Activated naive CD4-positive, alpha-beta T cell treated with anti-CD3 and anti-CD28 coated beads, Interleukin-2, amount 50 U/mL, for 72 hours (primary cell): ENCODE measurements at regions not wholly inside any gene's neighbourhood (a gene's known extent, or its start where the extent isn't known, plus 50 kb on each side); places are given as distances from the start of the nearest gene placed in this dataset.
"Not testable (repeated sequence)": the region's sequence is repeated elsewhere in the genome, so short reads cannot be mapped to it uniquely, and the experiment has no call there.

ENCODE experiments used
- ATAC-seq, 2 donors: fragments of 150-1000 bp; cut with Tn5 transposase; 2 replicates each; pipeline ENCODE4 v1.10.0; 2021; ENCODE audit warnings: mild to moderate bottlenecking in 2 of 2, moderate library complexity in 2 of 2
- DNase-seq, 2 donors: peaks; one replicate each; pipeline ENCODE4 v3.0.0; 2021 to 2022; ENCODE audit warnings: low spot score in 2 of 2
- H3K27ac Mint-ChIP-seq, 2 donors: one replicate each; pipeline ENCODE4 v1.8.0; 2022; ENCODE audit warnings: mild to moderate bottlenecking in 2 of 2, mixed read lengths in 2 of 2
- H3K36me3 Mint-ChIP-seq, 2 donors: one replicate each; pipeline ENCODE4 v1.8.0; 2022; ENCODE audit warnings: mixed read lengths in 2 of 2
- H3K9me3 Mint-ChIP-seq, 2 donors: one replicate each; pipeline ENCODE4 v1.8.0; 2022; ENCODE audit warnings: mixed read lengths in 2 of 2

GRCh38 chr11:105372206-105372605 is 232.6 kb upstream of the CARD18 start:
- Mint-ChIP-seq H3K9me3 (peaks cover 6 to 11% of the 10 kb centered on the region in 2 donors), H3K36me3 (peaks cover 0 to 6% of the 10 kb centered on the region in 2 donors), H3K27ac (no peak overlapping the region)
- DNase-seq (no peak), ATAC-seq (no peak)

GRCh38 chr11:105371311-105371710 is 231.7 kb upstream of the CARD18 start:
- ATAC-seq (no peak), DNase-seq (no peak)
- Mint-ChIP-seq H3K9me3 (peaks cover 3 to 9% of the 10 kb centered on the region in 2 donors), H3K27ac (no peak overlapping the region), H3K36me3 (peaks cover 0 to 5% of the 10 kb centered on the region in 2 donors)

DNA sequence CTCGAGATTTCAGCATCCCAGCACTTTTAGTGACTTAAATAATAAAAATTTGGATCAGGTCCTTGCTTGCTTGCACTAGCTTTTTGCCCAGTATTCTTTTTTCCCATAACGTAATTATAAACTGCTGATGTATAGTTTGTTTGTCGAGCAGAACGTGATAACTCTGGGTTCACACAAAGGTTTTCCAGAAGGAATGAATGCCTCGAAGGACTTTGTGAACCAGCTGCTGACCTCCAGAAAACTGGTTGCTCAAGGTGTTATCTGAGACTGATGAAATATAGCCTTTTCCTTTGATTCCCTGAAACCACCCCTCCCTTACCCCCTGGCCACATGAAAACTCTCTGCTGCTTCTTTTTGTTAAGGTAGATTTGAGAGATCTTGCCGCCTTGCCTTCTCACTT is 229.1 kb upstream of the CARD18 start:
- no peaks in the 10 kb centered on the region for H3K36me3 Mint-ChIP-seq
- ATAC-seq (no peak), DNase-seq (no peak)
- H3K27ac Mint-ChIP-seq: no peak overlapping the region
- H3K9me3 Mint-ChIP-seq: no peaks in the 10 kb centered on the region

- H3K9me3 Mint-ChIP-seq: no peaks in the 10 kb centered on the region
- H3K36me3 Mint-ChIP-seq: no peaks in the 10 kb centered on the region
- no peak overlapping the region for H3K27ac Mint-ChIP-seq
- no peak for DNase-seq
- no peak for ATAC-seq
These were observed 227.6 kb upstream of the CARD18 start for GRCh38 chr11:105367129-105367528.

DNA sequence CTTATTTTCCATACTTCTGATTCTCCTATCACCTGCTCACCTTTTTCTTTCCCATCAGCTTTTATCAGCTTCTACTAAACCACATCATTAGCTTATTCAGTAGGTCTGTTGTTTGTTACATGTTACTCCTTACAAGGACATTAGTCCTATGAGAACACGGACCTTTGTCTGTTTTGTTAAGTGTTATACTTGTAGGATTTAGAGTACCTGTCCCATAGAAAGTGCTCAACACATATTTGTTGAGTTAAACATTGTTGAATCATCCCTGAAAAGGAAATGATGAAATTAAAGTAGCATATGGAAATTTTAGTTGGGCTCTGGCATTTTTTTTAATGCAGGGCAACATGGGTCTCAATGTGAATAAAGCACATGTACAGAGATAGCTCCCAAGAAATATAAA is 222.1 kb upstream of the CARD18 start:
- Mint-ChIP-seq H3K9me3 (no peaks in the 10 kb centered on the region), H3K36me3 (no peaks in the 10 kb centered on the region), H3K27ac (no peak overlapping the region)
- ATAC-seq: no peak
- DNase-seq: no peak

DNA sequence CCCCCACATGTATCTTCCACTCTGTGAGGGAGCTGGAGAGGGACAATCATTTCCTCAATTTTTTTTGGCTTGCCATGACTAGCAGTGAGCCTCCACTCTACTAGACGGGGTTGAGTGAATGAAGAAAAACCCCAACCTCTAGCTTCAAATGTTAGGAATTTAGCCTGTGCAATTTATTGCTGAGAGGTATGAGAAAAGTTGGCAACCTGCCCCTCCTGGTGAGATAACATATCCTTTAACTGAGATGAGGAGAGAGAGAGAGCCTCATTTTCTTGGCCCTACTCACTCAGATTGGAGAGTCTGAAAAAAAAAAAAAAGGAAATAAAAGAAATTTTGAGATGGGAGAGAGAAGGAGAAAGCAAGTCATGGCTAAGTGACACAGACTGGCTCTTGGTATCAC is 218.2 kb upstream of the CARD18 start:
- Mint-ChIP-seq H3K9me3 (no peaks in the 10 kb centered on the region), H3K36me3 (no peaks in the 10 kb centered on the region), H3K27ac (no peak overlapping the region)
- ATAC-seq (no peak), DNase-seq (no peak)

DNA sequence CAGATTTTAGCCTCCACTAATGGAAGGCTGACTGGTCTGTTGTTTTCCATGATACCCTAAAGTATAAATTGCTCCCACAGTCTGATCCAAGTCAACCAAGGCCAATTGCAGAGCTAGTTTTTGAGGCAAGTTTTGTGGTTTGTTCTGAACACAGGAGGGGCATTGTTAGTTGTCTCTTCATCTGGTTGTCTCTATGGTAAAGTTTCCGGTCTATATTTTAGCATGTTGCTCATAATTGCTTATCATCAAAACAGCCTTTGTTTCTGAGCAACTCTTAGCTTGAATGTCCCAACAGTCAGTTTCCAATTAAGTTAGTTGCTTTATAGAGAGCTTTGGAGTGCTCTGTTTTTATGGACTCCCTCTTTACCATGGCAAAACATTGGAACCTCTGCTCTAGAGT is 217.6 kb upstream of the CARD18 start:
- no peak for DNase-seq
- H3K36me3 Mint-ChIP-seq: no peaks in the 10 kb centered on the region
- ATAC-seq: no peak
- no peak overlapping the region for H3K27ac Mint-ChIP-seq
- H3K9me3 Mint-ChIP-seq: no peaks in the 10 kb centered on the region

GRCh38 chr11:105349867-105350266 is 210.3 kb upstream of the CARD18 start:
- DNase-seq, ATAC-seq, H3K27ac Mint-ChIP-seq, H3K36me3 Mint-ChIP-seq: not testable (repeated sequence)
- H3K9me3 Mint-ChIP-seq: peaks cover 13 to 14% of the 10 kb centered on the region in 2 donors

- ATAC-seq: no peak
- no peak overlapping the region for H3K27ac Mint-ChIP-seq
- H3K36me3 Mint-ChIP-seq: no peaks in the 10 kb centered on the region
These were observed 205.4 kb upstream of the CARD18 start for GRCh38 chr11:105344938-105345337.

GRCh38 chr11:105334025-105334714 is 194.6 kb upstream of the CARD18 start:
- ATAC-seq: no peak
- no peak for DNase-seq
- H3K36me3 Mint-ChIP-seq: no peaks in the 10 kb centered on the region
- peaks cover 7% of the 10 kb centered on the region in 2 donors for H3K9me3 Mint-ChIP-seq
- no peak overlapping the region for H3K27ac Mint-ChIP-seq

More at GRCh38 chr11:105344938-105345337, 205.4 kb upstream of the CARD18 start:
- H3K9me3 Mint-ChIP-seq: peaks cover 9 to 13% of the 10 kb centered on the region in 2 donors
- no peak for DNase-seq

DNA sequence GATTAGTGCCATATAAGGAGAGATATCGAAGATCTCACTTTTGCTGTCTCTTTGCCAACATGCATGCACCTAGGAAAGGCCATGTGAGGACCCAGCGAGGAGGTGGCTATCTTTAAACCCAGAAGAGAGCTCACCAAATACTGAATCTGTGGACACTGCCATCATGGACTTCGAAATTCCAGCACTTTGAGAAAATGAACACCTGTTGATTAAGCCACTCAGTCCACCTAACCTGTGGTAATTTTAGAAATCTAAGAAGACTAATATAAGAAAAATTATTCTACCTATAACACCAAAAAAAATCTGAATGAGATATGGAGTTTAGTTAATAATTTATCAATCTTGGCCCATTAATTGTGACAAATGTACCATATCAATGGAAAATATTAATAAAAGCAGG is 193.6 kb upstream of the CARD18 start:
- no peak for DNase-seq
- Mint-ChIP-seq H3K9me3 (peaks cover 7 to 10% of the 10 kb centered on the region in 2 donors), H3K27ac (no peak overlapping the region), H3K36me3 (no peaks in the 10 kb centered on the region)
- ATAC-seq: no peak

GRCh38 chr11:105332171-105332570 is 192.6 kb upstream of the CARD18 start:
- Mint-ChIP-seq H3K36me3 (no peaks in the 10 kb centered on the region), H3K27ac (no peak overlapping the region), H3K9me3 (peaks cover 7 to 10% of the 10 kb centered on the region in 2 donors)
- DNase-seq (no peak), ATAC-seq (no peak)

DNA sequence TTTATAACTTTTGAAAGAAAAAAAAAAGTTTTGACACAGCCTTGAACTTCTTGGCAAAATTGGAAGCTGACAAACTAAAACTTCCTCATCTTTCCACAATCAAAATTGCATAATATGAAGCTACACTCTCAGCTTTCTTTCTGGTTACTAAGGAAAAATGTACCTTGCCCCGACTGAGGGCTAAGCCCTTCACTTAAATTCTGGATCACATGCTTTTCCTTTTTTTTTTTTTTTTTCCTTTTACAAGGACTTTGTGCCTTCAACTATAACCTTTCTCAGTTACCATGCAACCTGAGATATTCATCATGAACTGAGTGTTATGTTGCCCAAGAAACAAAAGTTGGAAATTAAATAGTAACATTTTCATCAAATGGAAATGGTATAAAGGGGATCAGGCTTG is 188.5 kb upstream of the CARD18 start:
- DNase-seq: no peak
- H3K27ac Mint-ChIP-seq: no peak overlapping the region

GRCh38 chr11:105324156-105324555 is 184.6 kb upstream of the CARD18 start:
- peaks cover 0 to 3% of the 10 kb centered on the region in 2 donors for H3K9me3 Mint-ChIP-seq
- no peak overlapping the region for H3K27ac Mint-ChIP-seq
- H3K36me3 Mint-ChIP-seq: no peaks in the 10 kb centered on the region
- ATAC-seq: no peak
- DNase-seq: no peak

More for the DNA sequence above, 188.5 kb upstream of the CARD18 start:
- Mint-ChIP-seq H3K9me3 (peaks cover 0 to 3% of the 10 kb centered on the region in 2 donors), H3K36me3 (no peaks in the 10 kb centered on the region)
- no peak for ATAC-seq

- no peak for DNase-seq
- H3K27ac Mint-ChIP-seq: no peak overlapping the region
These were observed 182.1 kb upstream of the CARD18 start for GRCh38 chr11:105321696-105322095.

GRCh38 chr11:105315287-105315686 is 175.7 kb upstream of the CARD18 start:
- Mint-ChIP-seq H3K36me3 (no peaks in the 10 kb centered on the region), H3K27ac (no peak overlapping the region)
- peak in 1 of 2 donors; percentile 22 for ATAC-seq

More at GRCh38 chr11:105321696-105322095, 182.1 kb upstream of the CARD18 start:
- ATAC-seq: no peak
- Mint-ChIP-seq H3K36me3 (no peaks in the 10 kb centered on the region), H3K9me3 (no peaks in the 10 kb centered on the region)

GRCh38 chr11:105312266-105312665 is 172.7 kb upstream of the CARD18 start:
- ATAC-seq: no peak

More at GRCh38 chr11:105315287-105315686, 175.7 kb upstream of the CARD18 start:
- H3K9me3 Mint-ChIP-seq: no peaks in the 10 kb centered on the region
- DNase-seq: no peak

GRCh38 chr11:105298630-105299029 is 159.1 kb upstream of the CARD18 start:
- Mint-ChIP-seq H3K27ac (peak overlapping the region in 1 of 2 donors; percentile 88), H3K9me3 (peaks cover 0 to 16% of the 10 kb centered on the region in 2 donors), H3K36me3 (peaks cover 0 to 17% of the 10 kb centered on the region in 2 donors)
- DNase-seq (no peak), ATAC-seq (peak; percentile 16 to 63)

More at GRCh38 chr11:105312266-105312665, 172.7 kb upstream of the CARD18 start:
- H3K27ac Mint-ChIP-seq: no peak overlapping the region
- no peaks in the 10 kb centered on the region for H3K9me3 Mint-ChIP-seq
- no peak for DNase-seq
- no peaks in the 10 kb centered on the region for H3K36me3 Mint-ChIP-seq
